ENCODE measurements at regions not wholly inside any gene's neighbourhood (a gene's known extent, or its start where the extent isn't known, plus 50 kb on each side); places are given as distances from the start of the nearest gene placed in this dataset.

- no peak for DNase-seq
Observed at GRCh38 chr9:118215549-118215948, 511.3 kb downstream of the TLR4 start.

GRCh38 chr9:118222375-118222774, 518.2 kb downstream of the TLR4 start:
- no peak for DNase-seq

- no peak for DNase-seq
Observed at GRCh38 chr9:118223111-118223510, 518.9 kb downstream of the TLR4 start.

GRCh38 chr9:118230329-118230728, 526.1 kb downstream of the TLR4 start:
- DNase-seq: no peak

- DNase-seq: no peak
Observed at GRCh38 chr9:118236625-118237024, 532.4 kb downstream of the TLR4 start.

- no peak for DNase-seq
Observed at GRCh38 chr9:118238139-118238538, 533.9 kb downstream of the TLR4 start.

- no peak for DNase-seq
Observed at GRCh38 chr9:118252027-118252426, 547.8 kb downstream of the TLR4 start.

GRCh38 chr9:118262191-118262590, 558.0 kb downstream of the TLR4 start:
- no peak for DNase-seq

GRCh38 chr9:118263949-118264348, 559.7 kb downstream of the TLR4 start:
- no peak for DNase-seq

GRCh38 chr9:118268046-118268445, 563.8 kb downstream of the TLR4 start:
- no peak for DNase-seq

GRCh38 chr9:118269623-118270022, 565.4 kb downstream of the TLR4 start:
- no peak for DNase-seq

GRCh38 chr9:118271331-118271730, 567.1 kb downstream of the TLR4 start:
- DNase-seq: no peak

GRCh38 chr9:118271936-118272335, 567.7 kb downstream of the TLR4 start:
- DNase-seq: no peak

GRCh38 chr9:118273048-118273447, 568.8 kb downstream of the TLR4 start:
- no peak for DNase-seq

- no peak for DNase-seq
Observed at GRCh38 chr9:118276784-118277183, 572.6 kb downstream of the TLR4 start.

GRCh38 chr9:118281772-118282171, 577.6 kb downstream of the TLR4 start:
- DNase-seq: no peak

- DNase-seq: no peak
Observed at GRCh38 chr9:118283488-118283887, 579.3 kb downstream of the TLR4 start.

GRCh38 chr9:118290116-118290515, 585.9 kb downstream of the TLR4 start:
- no peak for DNase-seq

- no peak for DNase-seq
Observed at GRCh38 chr9:118295413-118295812, 591.2 kb downstream of the TLR4 start.

- no peak for DNase-seq
Observed at GRCh38 chr9:118302721-118303120, 598.5 kb downstream of the TLR4 start.

GRCh38 chr9:118303216-118303615, 599.0 kb downstream of the TLR4 start:
- DNase-seq: no peak

- no peak for DNase-seq
Observed at GRCh38 chr9:118305331-118305730, 601.1 kb downstream of the TLR4 start.

GRCh38 chr9:118306801-118307200, 602.6 kb downstream of the TLR4 start:
- DNase-seq: no peak

GRCh38 chr9:118313965-118314364, 609.8 kb downstream of the TLR4 start:
- no peak for DNase-seq

GRCh38 chr9:118316831-118317343, 612.7 kb downstream of the TLR4 start:
- no peak for DNase-seq

All from inflammatory macrophage treated with lipopolysaccharide for 4 hours (primary cell).